ENCODE measurements at regions not wholly inside any gene's neighbourhood (a gene's known extent, or its start where the extent isn't known, plus 50 kb on each side); places are given as distances from the start of the nearest gene placed in this dataset.

DNA sequence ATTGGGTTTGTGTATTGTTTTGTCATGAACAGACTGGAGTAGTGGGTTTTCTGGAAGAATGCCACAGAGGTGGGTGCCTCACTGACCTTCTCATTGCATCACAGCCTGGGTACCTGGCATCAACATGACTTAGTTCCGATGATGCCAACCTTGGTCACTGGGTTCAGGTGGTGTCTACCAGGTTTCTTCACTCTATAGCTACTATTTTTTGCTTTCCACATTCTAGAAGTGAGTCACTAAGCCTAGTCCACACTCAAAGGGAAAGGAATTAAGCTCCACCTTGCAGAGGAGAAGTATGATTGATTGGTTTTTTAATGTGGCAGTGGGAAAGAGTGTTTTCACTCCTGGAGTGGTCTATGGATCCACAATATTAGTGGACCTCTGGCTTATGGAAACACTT lies 391.9 kb downstream of the DMRT2 start:
- TF ChIP-seq, protein P1, sequence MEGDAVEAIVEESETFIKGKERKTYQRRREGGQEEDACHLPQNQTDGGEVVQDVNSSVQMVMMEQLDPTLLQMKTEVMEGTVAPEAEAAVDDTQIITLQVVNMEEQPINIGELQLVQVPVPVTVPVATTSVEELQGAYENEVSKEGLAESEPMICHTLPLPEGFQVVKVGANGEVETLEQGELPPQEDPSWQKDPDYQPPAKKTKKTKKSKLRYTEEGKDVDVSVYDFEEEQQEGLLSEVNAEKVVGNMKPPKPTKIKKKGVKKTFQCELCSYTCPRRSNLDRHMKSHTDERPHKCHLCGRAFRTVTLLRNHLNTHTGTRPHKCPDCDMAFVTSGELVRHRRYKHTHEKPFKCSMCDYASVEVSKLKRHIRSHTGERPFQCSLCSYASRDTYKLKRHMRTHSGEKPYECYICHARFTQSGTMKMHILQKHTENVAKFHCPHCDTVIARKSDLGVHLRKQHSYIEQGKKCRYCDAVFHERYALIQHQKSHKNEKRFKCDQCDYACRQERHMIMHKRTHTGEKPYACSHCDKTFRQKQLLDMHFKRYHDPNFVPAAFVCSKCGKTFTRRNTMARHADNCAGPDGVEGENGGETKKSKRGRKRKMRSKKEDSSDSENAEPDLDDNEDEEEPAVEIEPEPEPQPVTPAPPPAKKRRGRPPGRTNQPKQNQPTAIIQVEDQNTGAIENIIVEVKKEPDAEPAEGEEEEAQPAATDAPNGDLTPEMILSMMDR (IDR thresholded peaks at IDR 0.05; ENCODE audit: poor library complexity), result no peak
- no peak for TF ChIP-seq EZH2 (IDR thresholded peaks at IDR 0.05; ENCODE audit: borderline replicate concordance)

Measured in hepatocyte (in vitro differentiated cells).